ENCODE measurements at regions not wholly inside any gene's neighbourhood (a gene's known extent, or its start where the extent isn't known, plus 50 kb on each side); places are given as distances from the start of the nearest gene placed in this dataset.

DNA sequence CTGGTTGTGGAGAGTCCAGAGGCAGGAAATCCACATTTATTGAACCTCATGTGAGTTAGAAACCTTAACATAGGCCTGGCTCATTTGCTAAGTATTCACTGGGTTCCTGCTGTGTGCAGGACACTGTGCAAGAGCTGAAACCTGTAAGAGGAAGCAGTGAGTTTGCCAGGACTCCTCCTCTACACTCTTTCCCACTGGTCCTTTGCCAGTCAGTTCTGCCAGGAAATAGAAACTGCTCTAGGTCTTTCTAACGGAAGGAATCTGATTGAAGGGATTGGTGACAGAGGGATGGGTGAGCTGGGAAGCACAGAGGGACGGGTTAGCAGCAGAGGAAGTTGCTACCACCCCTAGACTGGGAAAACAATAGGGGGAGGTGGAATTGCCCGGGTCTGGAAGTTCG is 234.2 kb upstream of the ECI2 start:
- TF ChIP-seq TCF7L2 (IDR thresholded peaks at IDR 0.05; ENCODE audit: low read depth, low read length) (no peak), CTCF (IDR thresholded peaks at IDR 0.05) (no peak), SIN3A (IDR thresholded peaks at IDR 0.05; ENCODE audit: borderline replicate concordance, insufficient read depth, low read depth, low read length) (no peak), POLR2AphosphoS5 (IDR thresholded peaks at IDR 0.05; ENCODE audit: low read depth, low read length) (no peak)

Data from Panc1 (cell line).